Lung (tissue), 11 donors: ENCODE measurements at regions not wholly inside any gene's neighbourhood (a gene's known extent, or its start where the extent isn't known, plus 50 kb on each side); places are given as distances from the start of the nearest gene placed in this dataset.
"Not testable (repeated sequence)": the region's sequence is repeated elsewhere in the genome, so short reads cannot be mapped to it uniquely, and the experiment has no call there.

Experiments
- ATAC-seq: fragments of 200-7000 bp; cut with Tn5 transposase; one replicate; pipeline ENCODE4 v1.9.1; 2020; ENCODE audit warnings: moderate number of reproducible peaks; ENCODE audit not compliant: insufficient read depth, low FRiP score
- DNase-seq, 3 donors: peaks; one replicate each; pipeline ENCODE4 v3.0.0-alpha.2; 2013 to 2017
- H3K27ac ChIP-seq, 2 donors: one replicate each; pipeline ENCODE4 v1.5.1; 2013; ENCODE audit warnings: mild to moderate bottlenecking in 2 of 2, moderate library complexity in 2 of 2, control low read depth in 1 of 2, inconsistent platforms in 1 of 2, low read depth in 1 of 2, low read length in 1 of 2
- H3K27me3 ChIP-seq, 3 donors: one replicate each; pipeline ENCODE4 v1.5.1; 2013; ENCODE audit warnings: low read length in 2 of 3; ENCODE audit not compliant: control insufficient read depth in 3 of 3, insufficient read depth in 3 of 3
- H3K36me3 ChIP-seq, 4 donors: one replicate each; pipeline ENCODE4 v1.5.1; 2013; ENCODE audit warnings: low read length in 4 of 4, mild to moderate bottlenecking in 1 of 4, moderate library complexity in 1 of 4; ENCODE audit not compliant: control insufficient read depth in 4 of 4, insufficient read depth in 4 of 4
- H3K4me1 ChIP-seq, 5 donors: one replicate each; pipeline ENCODE4 v1.5.1; 2013; ENCODE audit warnings: low read length in 5 of 5, mild to moderate bottlenecking in 2 of 5, moderate library complexity in 1 of 5; ENCODE audit not compliant: control insufficient read depth in 5 of 5, insufficient read depth in 5 of 5
- H3K4me3 ChIP-seq: one replicate; pipeline ENCODE4 v1.5.1; 2013; ENCODE audit warnings: mild to moderate bottlenecking, control low read depth, moderate library complexity
- H3K9ac ChIP-seq, 2 donors: one replicate each; pipeline ENCODE4 v1.5.1; 2013; ENCODE audit warnings: low read length in 2 of 2, control low read depth in 1 of 2; ENCODE audit not compliant: insufficient read depth in 1 of 2
- H3K9me3 ChIP-seq, 4 donors: one replicate each; pipeline ENCODE4 v1.5.1; 2013; ENCODE audit warnings: low read length in 3 of 4, mild to moderate bottlenecking in 1 of 4, moderate library complexity in 1 of 4; ENCODE audit not compliant: control insufficient read depth in 4 of 4, insufficient read depth in 3 of 4
- CTCF ChIP-seq: IDR thresholded peaks from 2 replicates; pipeline ENCODE4 v1.5.1; 2012; ENCODE audit warnings: mild to moderate bottlenecking; ENCODE audit errors: control extremely low read depth, extremely low read depth
- WGBS, 2 donors: extraction: QIAGEN DNeasy Blood & Tissue Kit; methylation state at CpG; one replicate each; pipeline ENCODE4 v1.1.7; 2013; 5-methylcytosine and 5-hydroxymethylcytosine counted together
- donor health status: control.
- donor health status: control.
- donor health status: Bipolar disorder and iron deficiency.
- donor health status: healthy.
- donor health status: DM: yes; HTN: yes; CAD: no.

GRCh38 chr6:167560673-167561569, 236.0 kb downstream of the TTLL2 start:
- 71 to 87% methylated on average over 13 of the region's 13 CpGs for WGBS, 2 donors
- Histone ChIP-seq H3K9ac (no peak overlapping the region), H3K4me3 (no peak overlapping the region), H3K27me3 (no peaks in the 10 kb centered on the region), H3K27ac (no peak overlapping the region), H3K9me3 (peaks cover 0 to 4% (median 0%) of the 10 kb centered on the region in 4 donors), H3K4me1 (peaks cover 0 to 14% (median 2%) of the 10 kb centered on the region in 5 donors), H3K36me3 (no peaks in the 10 kb centered on the region)
- ATAC-seq (no peak), DNase-seq (no peak)
- no peak for TF ChIP-seq CTCF

GRCh38 chr6:167562862-167563261, 238.0 kb downstream of the TTLL2 start:
- peaks cover 0 to 30% (median 13%) of the 10 kb centered on the region in 5 donors for H3K4me1 ChIP-seq
- H3K9me3 ChIP-seq, H3K9ac ChIP-seq, DNase-seq, H3K27ac ChIP-seq, H3K36me3 ChIP-seq, ATAC-seq, H3K27me3 ChIP-seq, H3K4me3 ChIP-seq: not testable (repeated sequence)
- WGBS, 2 donors, result 73 to 83% methylated on average over 6 of the region's 6 CpGs

GRCh38 chr6:167564416-167565250, 239.7 kb downstream of the TTLL2 start:
- Histone ChIP-seq H3K36me3 (no peaks in the 10 kb centered on the region), H3K27ac (no peak overlapping the region), H3K4me3 (no peak overlapping the region), H3K4me1 (peaks cover 0 to 23% (median 13%) of the 10 kb centered on the region in 5 donors), H3K9ac (no peak overlapping the region), H3K9me3 (no peaks in the 10 kb centered on the region), H3K27me3 (no peaks in the 10 kb centered on the region)
- ATAC-seq, result no peak
- 94% methylated on average over 16 of the region's 16 CpGs for WGBS, 2 donors
- TF ChIP-seq CTCF, result no peak
- DNase-seq, result no peak

- no peak for ATAC-seq
- Histone ChIP-seq H3K4me1 (peaks cover 0 to 23% (median 13%) of the 10 kb centered on the region in 5 donors), H3K4me3 (no peak overlapping the region), H3K27me3 (no peaks in the 10 kb centered on the region), H3K36me3 (no peaks in the 10 kb centered on the region), H3K27ac (peak overlapping the region in 1 of 2 donors; percentile 29), H3K9me3 (no peaks in the 10 kb centered on the region), H3K9ac (no peak overlapping the region)
- 79 to 84% methylated on average over 3 of the region's 3 CpGs for WGBS, 2 donors
- no peak for DNase-seq
- TF ChIP-seq CTCF, result no peak
Observed at GRCh38 chr6:167565388-167565787, 240.5 kb downstream of the TTLL2 start.
